ENCODE measurements at regions not wholly inside any gene's neighbourhood (a gene's known extent, or its start where the extent isn't known, plus 50 kb on each side); places are given as distances from the start of the nearest gene placed in this dataset.

DNA sequence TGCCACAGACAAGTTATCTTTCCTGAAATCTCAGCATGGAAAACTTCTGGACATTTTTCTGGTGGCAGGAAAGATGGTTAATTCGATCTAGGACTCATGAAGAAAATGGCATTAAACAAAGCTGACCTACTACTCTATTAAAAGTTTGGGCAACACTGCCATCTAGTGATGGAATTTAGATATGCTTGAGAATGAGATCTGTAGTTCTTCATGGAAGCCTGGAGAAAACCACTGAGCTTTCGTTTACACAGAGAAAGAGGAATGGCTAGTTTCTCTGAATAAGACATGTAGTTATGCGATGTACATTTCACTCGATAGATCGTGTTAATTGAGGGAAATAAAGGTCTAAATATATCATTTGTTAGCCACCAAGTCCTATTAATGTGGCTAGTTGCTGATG lies 51.7 kb upstream of the CHRDL1 start:
- DNase-seq = no peak

GRCh38 chrX:110846071-110846470 lies 50.5 kb upstream of the CHRDL1 start:
- DNase-seq = no peak

Data from NCI-H226 (cell line).